ENCODE measurements at regions not wholly inside any gene's neighbourhood (a gene's known extent, or its start where the extent isn't known, plus 50 kb on each side); places are given as distances from the start of the nearest gene placed in this dataset.

DNA sequence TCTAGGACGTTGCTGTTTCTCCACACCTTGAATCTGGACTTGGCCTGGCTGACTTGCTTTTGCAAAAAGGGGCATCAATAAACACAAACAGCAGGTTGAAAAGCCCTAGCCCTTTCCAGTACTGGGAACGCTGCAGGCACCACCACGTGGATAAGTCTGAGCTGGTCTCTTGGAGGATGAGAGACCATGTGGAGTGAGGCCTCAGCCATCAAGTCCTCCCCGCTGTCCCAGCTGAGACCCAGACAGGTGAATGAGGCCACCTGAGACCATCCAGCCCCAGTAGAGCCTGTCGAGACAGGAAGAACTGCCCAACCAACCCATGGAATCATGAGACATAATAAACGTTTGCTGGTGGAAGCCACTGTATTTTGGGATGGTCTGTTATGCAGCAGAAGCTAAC is 688.7 kb downstream of the PTPRU start:
- no peak for TF ChIP-seq THAP11 (CRISPR knock-in tag; IDR thresholded peaks at IDR 0.05)
- TF ChIP-seq ZNF331 (CRISPR knock-in tag; IDR thresholded peaks at IDR 0.05): no peak
- TF ChIP-seq ZBTB33 (CRISPR knock-in tag; IDR thresholded peaks at IDR 0.05): no peak
- no peak for TF ChIP-seq ZNF558 (CRISPR knock-in tag; IDR thresholded peaks at IDR 0.05; ENCODE audit: borderline replicate concordance)
- TF ChIP-seq IRF2 (CRISPR knock-in tag; IDR thresholded peaks at IDR 0.05): no peak
- TF ChIP-seq ETV6 (CRISPR knock-in tag; conservative IDR thresholded peaks at IDR 0.05): no peak
- TF ChIP-seq ELF4 (CRISPR knock-in tag; IDR thresholded peaks at IDR 0.05; ENCODE audit: borderline replicate concordance): no peak
